ENCODE measurements at regions not wholly inside any gene's neighbourhood (a gene's known extent, or its start where the extent isn't known, plus 50 kb on each side); places are given as distances from the start of the nearest gene placed in this dataset.

DNA sequence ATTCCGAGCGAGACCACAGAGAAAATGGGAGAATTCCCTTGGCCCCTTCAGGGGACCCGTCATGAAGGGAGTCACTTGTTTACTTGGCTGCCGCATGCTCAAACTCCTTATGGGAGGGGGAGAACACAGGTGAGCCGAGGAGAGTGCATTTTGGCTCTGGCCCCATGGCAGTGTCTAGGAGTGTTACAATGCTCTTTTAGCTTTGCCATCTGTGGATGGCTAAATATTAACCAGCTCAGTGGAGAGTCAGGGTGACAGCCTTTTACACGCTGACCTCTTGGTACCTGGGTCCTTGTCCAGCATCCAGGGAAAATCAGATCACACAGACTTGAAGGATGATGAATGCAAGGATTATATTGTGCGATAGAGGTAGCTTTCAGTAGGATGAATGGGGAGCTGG lies 146.4 kb upstream of the ATXN7L3B start:
- TF ChIP-seq POLR2A (IDR thresholded peaks at IDR 0.05) (no peak), CTCF (IDR thresholded peaks at IDR 0.05) (no peak)

Data from testis (tissue), 2 donors.